K562 (cell line): ENCODE measurements at regions not wholly inside any gene's neighbourhood (a gene's known extent, or its start where the extent isn't known, plus 50 kb on each side); places are given as distances from the start of the nearest gene placed in this dataset.
A peak's percentile ranks its signal among the peaks of the same experiment; 100 is the strongest.

Experiments
- CTCF ChIP-seq, 3 experiments: IDR thresholded peaks in 2 of 3; conservative IDR thresholded peaks in 1 of 3; 2 replicates each; pipeline ENCODE4 v1.5.1; 2011 to 2012; ENCODE audit warnings: low read length in 3 of 3, mild to moderate bottlenecking in 3 of 3, control low read depth in 2 of 3, improper control_type of control experiment in 1 of 3, inconsistent platforms in 1 of 3, low read depth in 1 of 3, mixed read lengths in 1 of 3, moderate library complexity in 1 of 3; ENCODE audit not compliant: insufficient read depth in 2 of 3
- HCFC1 ChIP-seq: IDR thresholded peaks from 2 replicates; pipeline ENCODE4 v1.6.1; 2012; ENCODE audit warnings: low read depth, low read length, improper control_type of control experiment
- ZNF318 ChIP-seq, 2 experiments: fragments of 450-650 bp; IDR thresholded peaks; 2 replicates each; pipeline ENCODE4 v1.6.1; 2016; ENCODE audit warnings: mild to moderate bottlenecking in 2 of 2, borderline replicate concordance in 1 of 2, low read depth in 1 of 2, moderate library complexity in 1 of 2

GRCh38 chr5:50962934-50963872, 296.8 kb downstream of the PARP8 start (continued):
- TF ChIP-seq CTCF (IDR thresholded peaks at IDR 0.05 in 2 of 3, conservative IDR thresholded peaks at IDR 0.05 in 1 of 3; ENCODE audit: insufficient read depth in 2 of 3, low read depth in 1 of 3, low read length in 3 of 3) (peak; percentile 99), HCFC1 (0 out of 2 replicates have a peak, but pooled peaks have one; percentile 9), ZNF318 (IDR thresholded peaks at IDR 0.05; ENCODE audit: borderline replicate concordance in 1 of 2, low read depth in 1 of 2) (no peak)
